GM06990 (cell line): ENCODE measurements at regions not wholly inside any gene's neighbourhood (a gene's known extent, or its start where the extent isn't known, plus 50 kb on each side); places are given as distances from the start of the nearest gene placed in this dataset.

Experiments used
- DNase-seq: peaks from one replicate; pipeline ENCODE4 v3.0.0-alpha.2; 2011; ENCODE audit not compliant: insufficient read length; ENCODE audit errors: extremely low read depth
- H3K27me3 ChIP-seq: replicated peaks from 2 replicates; pipeline ENCODE4 v1.6.0; 2011; ENCODE audit warnings: low read length; ENCODE audit not compliant: control insufficient read depth, insufficient read depth
- H3K36me3 ChIP-seq: 2 replicates; pipeline ENCODE4 v1.5.1; 2011; ENCODE audit warnings: low read length; ENCODE audit not compliant: control insufficient read depth, insufficient read depth
- H3K4me3 ChIP-seq: replicated peaks from 2 replicates; pipeline ENCODE4 v1.5.1; 2011; ENCODE audit warnings: low read depth, mild to moderate bottlenecking, control low read depth, low read length
- CTCF ChIP-seq: IDR thresholded peaks from 2 replicates; pipeline ENCODE4 v1.5.1; 2011; ENCODE audit warnings: low read length, control low read depth, mild to moderate bottlenecking, inconsistent platforms; ENCODE audit not compliant: insufficient read depth, poor library complexity, severe bottlenecking

DNA sequence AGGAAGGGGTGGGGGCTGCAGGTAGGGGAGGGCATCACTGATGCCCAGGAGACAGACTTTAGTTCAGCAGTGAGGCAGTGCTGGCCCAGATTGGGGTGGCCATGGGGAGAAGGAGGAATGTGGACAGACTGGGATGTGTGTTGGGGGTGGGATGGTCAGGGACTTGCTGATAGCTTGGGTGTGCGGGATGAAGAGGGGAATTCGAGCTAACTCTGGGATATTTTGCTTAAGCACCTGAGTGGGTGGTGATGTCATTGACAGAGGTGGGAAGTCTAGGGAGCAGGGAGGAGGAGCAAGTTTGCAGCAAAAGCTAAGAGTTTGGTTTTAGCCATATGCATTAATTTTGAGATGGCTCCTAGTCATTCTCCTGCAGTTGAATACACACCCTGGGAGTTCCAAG is 207.5 kb downstream of the RPLP1 start:
- Histone ChIP-seq H3K36me3 (no peaks in the 10 kb centered on the region), H3K4me3 (no peak overlapping the region), H3K27me3 (peaks cover 4% of the 10 kb centered on the region)
- no peak for TF ChIP-seq CTCF
- no peak for DNase-seq

DNA sequence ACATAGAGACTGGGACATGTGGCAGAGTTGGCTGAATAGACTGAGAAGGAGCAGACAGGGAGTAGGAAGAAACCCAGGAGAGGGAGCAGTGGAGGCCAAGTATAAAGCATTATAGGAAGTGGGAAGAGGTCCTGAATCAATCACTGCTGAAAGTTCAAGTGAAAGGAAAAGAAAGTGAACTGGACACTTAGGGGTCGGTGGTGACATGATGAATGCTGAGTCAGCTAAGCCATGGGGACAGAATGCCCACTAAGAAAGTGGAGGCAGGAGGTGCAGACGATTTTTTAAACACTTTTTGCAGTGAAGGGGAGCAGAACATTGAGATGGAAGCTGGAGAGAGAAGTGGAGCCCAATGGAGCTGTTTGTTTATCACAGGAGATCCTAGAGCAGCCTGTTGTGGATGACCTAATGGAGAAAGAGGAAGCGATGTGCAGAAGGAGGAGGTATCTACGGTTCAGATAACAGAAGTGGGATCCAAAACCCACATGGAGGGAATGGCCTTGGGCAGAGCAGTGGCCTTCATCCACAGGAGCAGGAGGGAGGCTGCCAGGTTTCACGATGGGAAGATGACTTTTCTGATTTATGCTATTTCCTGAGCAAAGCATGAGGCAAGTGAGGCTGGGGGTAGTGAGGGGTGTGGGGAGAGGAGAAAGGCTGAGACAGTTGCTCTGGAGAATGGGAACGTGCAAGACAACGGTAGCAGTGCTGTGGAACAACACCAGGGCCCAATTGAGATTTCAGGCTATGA is 208.2 kb downstream of the RPLP1 start:
- H3K4me3 ChIP-seq = no peak overlapping the region
- DNase-seq = no peak
- no peaks in the 10 kb centered on the region for H3K36me3 ChIP-seq
- H3K27me3 ChIP-seq = peaks cover 4% of the 10 kb centered on the region
- TF ChIP-seq CTCF = no peak

GRCh38 chr15:69661446-69661845 is 208.8 kb downstream of the RPLP1 start:
- H3K27me3 ChIP-seq = peaks cover 4% of the 10 kb centered on the region

GRCh38 chr15:69661871-69662644 is 209.4 kb downstream of the RPLP1 start:
- no peak for DNase-seq
- Histone ChIP-seq H3K4me3 (no peak overlapping the region), H3K36me3 (no peaks in the 10 kb centered on the region), H3K27me3 (peaks cover 4% of the 10 kb centered on the region)
- no peak for TF ChIP-seq CTCF

More at GRCh38 chr15:69661446-69661845, 208.8 kb downstream of the RPLP1 start:
- no peak for DNase-seq
- no peak for TF ChIP-seq CTCF
- H3K36me3 ChIP-seq = no peaks in the 10 kb centered on the region
- H3K4me3 ChIP-seq = no peak overlapping the region

DNA sequence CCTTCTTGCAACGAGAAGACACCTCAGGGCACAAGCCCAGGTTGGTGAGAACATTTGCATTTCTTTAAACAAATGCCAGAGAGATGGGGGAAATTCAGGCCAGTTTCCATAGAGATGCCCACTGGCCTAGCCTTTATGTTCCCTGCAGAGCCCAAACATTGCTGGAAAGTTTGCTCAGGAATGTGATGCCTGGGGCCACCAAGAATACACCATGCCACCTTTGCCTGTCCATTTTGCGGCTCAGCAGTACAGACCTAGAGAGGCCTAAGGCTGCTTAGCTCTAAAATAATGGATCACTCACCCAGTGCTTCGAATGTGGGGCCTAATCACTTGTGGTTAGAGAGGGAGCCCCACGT is 210.0 kb downstream of the RPLP1 start:
- no peak for TF ChIP-seq CTCF
- H3K27me3 ChIP-seq = peaks cover 4% of the 10 kb centered on the region
- DNase-seq = no peak
- no peak overlapping the region for H3K4me3 ChIP-seq
- H3K36me3 ChIP-seq = no peaks in the 10 kb centered on the region
